ENCODE measurements at regions not wholly inside any gene's neighbourhood (a gene's known extent, or its start where the extent isn't known, plus 50 kb on each side); places are given as distances from the start of the nearest gene placed in this dataset.

GRCh38 chr5:168092209-168093185, 198.9 kb upstream of the WWC1 start:
- Histone ChIP-seq H4K20me1 (ENCODE audit: low read depth, low read length) (no peaks in the 10 kb centered on the region), H3F3A (ENCODE audit: insufficient read depth) (no peaks in the 10 kb centered on the region), H3K36me3 (ENCODE audit: low read length) (no peaks in the 10 kb centered on the region), H3K27ac (ENCODE audit: low read depth, low read length) (no peak overlapping the region), H3K27me3 (ENCODE audit: low read length) (no peaks in the 10 kb centered on the region), H3K79me2 (ENCODE audit: insufficient read depth, low read length) (no peaks in the 10 kb centered on the region), H3K9me3 (ENCODE audit: insufficient read depth, low read length) (no peaks in the 10 kb centered on the region), H3K9ac (ENCODE audit: low read length) (no peak overlapping the region), H3K4me3 (ENCODE audit: insufficient read depth, low read length, poor library complexity, severe bottlenecking) (no peak overlapping the region), H3K4me2 (ENCODE audit: low read depth, low read length, poor library complexity, severe bottlenecking) (no peak overlapping the region), H3K9me2 (replicated peaks; ENCODE audit: insufficient read depth, low read length) (no peaks in the 10 kb centered on the region), H2AFZ (ENCODE audit: low read depth, low read length, severe bottlenecking) (no peak overlapping the region)
- TF ChIP-seq CTCF (IDR thresholded peaks at IDR 0.05; ENCODE audit: insufficient read depth, low read length, poor library complexity, severe bottlenecking) (no peak), EZH2phosphoT487 (conservative IDR thresholded peaks at IDR 0.05; ENCODE audit: low read length) (no peak)

DNA sequence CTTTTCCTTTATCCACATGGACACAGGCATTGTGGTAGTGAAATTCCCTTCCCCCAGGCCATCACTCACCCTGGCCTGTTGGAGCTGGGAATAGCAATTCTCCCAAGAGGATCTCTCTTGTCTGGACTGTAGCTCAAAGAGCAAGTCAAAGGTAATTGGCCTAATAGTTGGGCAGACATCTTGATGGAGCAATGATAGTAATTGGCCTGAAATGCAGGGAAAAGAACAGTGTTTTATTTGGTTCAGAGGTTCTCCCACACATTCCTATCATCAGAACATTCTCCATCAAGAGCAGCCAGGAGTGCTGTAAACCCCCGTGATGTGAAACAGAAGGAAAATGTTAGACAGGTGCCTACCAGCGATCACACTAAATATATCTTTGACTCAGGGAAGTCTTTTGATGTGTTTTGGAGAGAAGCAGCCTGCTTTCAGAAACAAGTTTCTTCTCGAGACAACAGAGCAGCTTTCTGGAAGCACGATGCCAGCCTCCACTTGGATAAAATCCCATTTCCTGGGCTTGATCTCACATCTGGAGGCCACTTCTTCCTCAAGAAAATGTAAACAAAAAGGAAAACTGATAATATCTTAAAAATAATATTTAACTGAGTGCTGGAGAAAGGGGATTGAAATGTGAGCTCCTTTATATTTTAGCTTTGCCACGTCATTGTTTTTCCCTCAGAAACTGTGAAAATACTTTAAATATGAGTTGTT, 198.1 kb upstream of the WWC1 start:
- H3K27ac ChIP-seq (ENCODE audit: low read depth, low read length) = no peak overlapping the region
- TF ChIP-seq EZH2phosphoT487 (conservative IDR thresholded peaks at IDR 0.05; ENCODE audit: low read length) (no peak), CTCF (IDR thresholded peaks at IDR 0.05; ENCODE audit: insufficient read depth, low read length, poor library complexity, severe bottlenecking) (no peak)
- no peaks in the 10 kb centered on the region for H3K27me3 ChIP-seq (ENCODE audit: low read length)
- H2AFZ ChIP-seq (ENCODE audit: low read depth, low read length, severe bottlenecking) = no peak overlapping the region
- H3K9ac ChIP-seq (ENCODE audit: low read length) = no peak overlapping the region
- H3K4me2 ChIP-seq (ENCODE audit: low read depth, low read length, poor library complexity, severe bottlenecking) = no peak overlapping the region
- H4K20me1 ChIP-seq (ENCODE audit: low read depth, low read length) = no peaks in the 10 kb centered on the region
- H3K9me2 ChIP-seq (replicated peaks; ENCODE audit: insufficient read depth, low read length) = no peaks in the 10 kb centered on the region
- H3F3A ChIP-seq (ENCODE audit: insufficient read depth) = no peaks in the 10 kb centered on the region
- no peaks in the 10 kb centered on the region for H3K79me2 ChIP-seq (ENCODE audit: insufficient read depth, low read length)
- no peaks in the 10 kb centered on the region for H3K36me3 ChIP-seq (ENCODE audit: low read length)
- no peaks in the 10 kb centered on the region for H3K9me3 ChIP-seq (ENCODE audit: insufficient read depth, low read length)
- no peak overlapping the region for H3K4me3 ChIP-seq (ENCODE audit: insufficient read depth, low read length, poor library complexity, severe bottlenecking)

DNA sequence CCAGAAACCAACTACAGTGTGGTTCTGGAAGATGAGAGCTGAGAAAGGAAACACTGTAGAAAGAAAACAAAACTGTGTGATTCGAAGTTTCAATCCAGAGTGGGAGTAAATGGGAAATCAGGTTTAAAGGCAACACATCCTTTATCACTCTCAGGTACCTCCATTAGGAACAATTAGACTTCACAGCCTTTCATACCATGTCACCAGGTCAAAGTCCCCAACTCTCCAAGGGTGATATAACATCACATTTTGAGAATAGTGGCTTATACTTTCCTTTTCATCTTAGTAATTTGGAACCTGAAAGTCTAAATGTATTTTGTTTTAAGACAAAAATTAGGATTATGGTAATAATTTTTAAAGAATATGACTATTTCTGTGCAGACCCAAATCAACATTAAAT, 194.9 kb upstream of the WWC1 start:
- H4K20me1 ChIP-seq (ENCODE audit: low read depth, low read length) = no peaks in the 10 kb centered on the region
- H3K79me2 ChIP-seq (ENCODE audit: insufficient read depth, low read length) = no peaks in the 10 kb centered on the region
- H3K9ac ChIP-seq (ENCODE audit: low read length) = no peak overlapping the region
- H3F3A ChIP-seq (ENCODE audit: insufficient read depth) = no peaks in the 10 kb centered on the region
- no peak overlapping the region for H3K4me2 ChIP-seq (ENCODE audit: low read depth, low read length, poor library complexity, severe bottlenecking)
- H3K27me3 ChIP-seq (ENCODE audit: low read length) = no peaks in the 10 kb centered on the region
- no peak overlapping the region for H3K4me3 ChIP-seq (ENCODE audit: insufficient read depth, low read length, poor library complexity, severe bottlenecking)
- no peak for TF ChIP-seq CTCF (IDR thresholded peaks at IDR 0.05; ENCODE audit: insufficient read depth, low read length, poor library complexity, severe bottlenecking)
- TF ChIP-seq EZH2phosphoT487 (conservative IDR thresholded peaks at IDR 0.05; ENCODE audit: low read length) = no peak
- no peaks in the 10 kb centered on the region for H3K36me3 ChIP-seq (ENCODE audit: low read length)
- H3K27ac ChIP-seq (ENCODE audit: low read depth, low read length) = no peak overlapping the region
- no peaks in the 10 kb centered on the region for H3K9me2 ChIP-seq (replicated peaks; ENCODE audit: insufficient read depth, low read length)
- H2AFZ ChIP-seq (ENCODE audit: low read depth, low read length, severe bottlenecking) = no peak overlapping the region
- no peaks in the 10 kb centered on the region for H3K9me3 ChIP-seq (ENCODE audit: insufficient read depth, low read length)

Data from SU-DHL-6 (cell line).